ENCODE measurements at regions not wholly inside any gene's neighbourhood (a gene's known extent, or its start where the extent isn't known, plus 50 kb on each side); places are given as distances from the start of the nearest gene placed in this dataset.

DNA sequence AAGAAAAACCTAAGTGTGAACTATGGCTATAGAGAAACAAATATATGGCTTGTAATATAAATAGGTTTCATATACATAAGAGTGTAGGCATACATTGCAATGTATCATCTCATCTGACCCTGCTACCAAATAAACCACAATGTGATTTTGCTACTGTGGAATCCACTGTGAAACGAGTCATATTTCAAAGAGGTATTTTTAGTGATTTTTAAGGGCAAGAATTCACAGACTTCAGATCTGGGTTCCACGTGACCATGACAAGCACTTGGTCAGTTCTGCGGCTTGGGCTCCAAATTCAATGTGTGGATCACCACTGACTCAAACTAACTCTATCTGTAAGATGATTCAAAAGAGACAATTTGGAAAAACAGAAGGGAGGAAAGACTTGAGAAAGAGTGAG lies 147.0 kb upstream of the ERG start:
- TF ChIP-seq, protein P1, sequence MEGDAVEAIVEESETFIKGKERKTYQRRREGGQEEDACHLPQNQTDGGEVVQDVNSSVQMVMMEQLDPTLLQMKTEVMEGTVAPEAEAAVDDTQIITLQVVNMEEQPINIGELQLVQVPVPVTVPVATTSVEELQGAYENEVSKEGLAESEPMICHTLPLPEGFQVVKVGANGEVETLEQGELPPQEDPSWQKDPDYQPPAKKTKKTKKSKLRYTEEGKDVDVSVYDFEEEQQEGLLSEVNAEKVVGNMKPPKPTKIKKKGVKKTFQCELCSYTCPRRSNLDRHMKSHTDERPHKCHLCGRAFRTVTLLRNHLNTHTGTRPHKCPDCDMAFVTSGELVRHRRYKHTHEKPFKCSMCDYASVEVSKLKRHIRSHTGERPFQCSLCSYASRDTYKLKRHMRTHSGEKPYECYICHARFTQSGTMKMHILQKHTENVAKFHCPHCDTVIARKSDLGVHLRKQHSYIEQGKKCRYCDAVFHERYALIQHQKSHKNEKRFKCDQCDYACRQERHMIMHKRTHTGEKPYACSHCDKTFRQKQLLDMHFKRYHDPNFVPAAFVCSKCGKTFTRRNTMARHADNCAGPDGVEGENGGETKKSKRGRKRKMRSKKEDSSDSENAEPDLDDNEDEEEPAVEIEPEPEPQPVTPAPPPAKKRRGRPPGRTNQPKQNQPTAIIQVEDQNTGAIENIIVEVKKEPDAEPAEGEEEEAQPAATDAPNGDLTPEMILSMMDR (IDR thresholded peaks at IDR 0.05; ENCODE audit: low read depth, low read length, missing control alignments) = no peak
- in situ Hi-C loops (cut with HindIII; ENCODE audit: low sequenced_read_pairs) = no loop called here
- H3K4me3 ChIP-seq (ENCODE audit: low read depth, low read length) = no peak overlapping the region
- DNase-seq (ENCODE audit: low read depth) = peak; percentile 70

- in situ Hi-C loops (cut with HindIII; ENCODE audit: low sequenced_read_pairs) = no loop called here
- TF ChIP-seq, protein P1 (IDR thresholded peaks at IDR 0.05; ENCODE audit: low read depth, low read length, missing control alignments) = no peak
- DNase-seq (ENCODE audit: low read depth) = no peak
- no peak overlapping the region for H3K4me3 ChIP-seq (ENCODE audit: low read depth, low read length)
Observed at GRCh38 chr21:38646213-38646837, 148.0 kb upstream of the ERG start.

- TF ChIP-seq, protein P1 (IDR thresholded peaks at IDR 0.05; ENCODE audit: low read depth, low read length, missing control alignments) = no peak
- no peak overlapping the region for H3K4me3 ChIP-seq (ENCODE audit: low read depth, low read length)
- no peak for DNase-seq (ENCODE audit: low read depth)
- in situ Hi-C loops (cut with HindIII; ENCODE audit: low sequenced_read_pairs) = no loop called here
Observed at GRCh38 chr21:38649120-38649519, 150.8 kb upstream of the ERG start.

GRCh38 chr21:38651570-38651969 lies 153.3 kb upstream of the ERG start:
- in situ Hi-C loops (cut with HindIII; ENCODE audit: low sequenced_read_pairs) = no loop called here
- H3K4me3 ChIP-seq (ENCODE audit: low read depth, low read length) = no peak overlapping the region
- TF ChIP-seq, protein P1 (IDR thresholded peaks at IDR 0.05; ENCODE audit: low read depth, low read length, missing control alignments) = no peak
- DNase-seq (ENCODE audit: low read depth) = no peak

GRCh38 chr21:38652396-38652795 lies 153.3 kb upstream of the ETS2 start:
- in situ Hi-C loops (cut with HindIII; ENCODE audit: low sequenced_read_pairs) = no loop called here

DNA sequence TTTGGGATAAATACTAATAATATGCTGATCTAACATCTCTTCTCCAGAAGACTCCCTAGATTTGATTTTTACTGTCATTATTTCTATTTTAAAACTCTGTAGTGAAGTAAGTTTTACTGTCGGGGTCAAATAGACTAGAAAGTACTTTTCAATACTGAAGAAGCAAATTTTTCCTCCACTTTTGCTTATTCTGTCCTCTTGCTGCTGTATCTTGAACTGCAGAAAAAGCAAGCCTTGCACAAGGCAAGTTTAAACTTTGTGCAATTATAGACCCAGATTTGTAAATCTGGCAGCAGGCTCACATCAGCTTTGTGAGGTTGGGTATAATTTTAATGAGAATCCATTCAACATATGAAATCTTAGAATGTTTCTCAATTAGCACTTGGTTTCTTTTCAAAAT lies 151.1 kb upstream of the ETS2 start:
- no peak for DNase-seq (ENCODE audit: low read depth)
- H3K4me3 ChIP-seq (ENCODE audit: low read depth, low read length) = no peak overlapping the region
- TF ChIP-seq, protein P1 (IDR thresholded peaks at IDR 0.05; ENCODE audit: low read depth, low read length, missing control alignments) = no peak
- in situ Hi-C loops (cut with HindIII; ENCODE audit: low sequenced_read_pairs) = no loop called here

More at GRCh38 chr21:38652396-38652795, 153.3 kb upstream of the ETS2 start:
- DNase-seq (ENCODE audit: low read depth) = no peak
- no peak overlapping the region for H3K4me3 ChIP-seq (ENCODE audit: low read depth, low read length)
- TF ChIP-seq, protein P1 (IDR thresholded peaks at IDR 0.05; ENCODE audit: low read depth, low read length, missing control alignments) = no peak

Data from astrocyte of the cerebellum (primary cell).